ENCODE measurements at regions not wholly inside any gene's neighbourhood (a gene's known extent, or its start where the extent isn't known, plus 50 kb on each side); places are given as distances from the start of the nearest gene placed in this dataset.

- DNase-seq = no peak
Observed at GRCh38 chr5:136526021-136526420, 160.7 kb upstream of the TRPC7 start.

DNA sequence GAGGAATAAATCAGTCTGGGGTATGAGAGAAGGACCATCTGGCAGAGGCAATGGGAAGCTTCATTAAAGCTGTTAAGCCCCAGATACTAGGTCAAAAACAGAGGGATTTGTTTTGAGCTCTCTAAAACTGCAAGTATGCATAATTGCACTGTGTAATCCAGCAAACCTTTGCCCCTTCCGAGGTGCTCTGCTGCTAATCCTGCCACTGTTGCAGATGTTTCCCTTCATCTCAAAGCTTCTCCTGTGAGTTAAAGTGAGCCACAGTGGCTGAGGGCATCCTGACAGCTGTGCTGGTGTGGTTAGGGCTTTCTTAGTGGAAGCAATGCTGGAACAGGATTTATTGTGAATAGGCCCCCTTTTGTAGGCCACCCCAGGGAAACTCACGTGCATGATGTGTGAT, 160.3 kb upstream of the TRPC7 start:
- DNase-seq = no peak

DNA sequence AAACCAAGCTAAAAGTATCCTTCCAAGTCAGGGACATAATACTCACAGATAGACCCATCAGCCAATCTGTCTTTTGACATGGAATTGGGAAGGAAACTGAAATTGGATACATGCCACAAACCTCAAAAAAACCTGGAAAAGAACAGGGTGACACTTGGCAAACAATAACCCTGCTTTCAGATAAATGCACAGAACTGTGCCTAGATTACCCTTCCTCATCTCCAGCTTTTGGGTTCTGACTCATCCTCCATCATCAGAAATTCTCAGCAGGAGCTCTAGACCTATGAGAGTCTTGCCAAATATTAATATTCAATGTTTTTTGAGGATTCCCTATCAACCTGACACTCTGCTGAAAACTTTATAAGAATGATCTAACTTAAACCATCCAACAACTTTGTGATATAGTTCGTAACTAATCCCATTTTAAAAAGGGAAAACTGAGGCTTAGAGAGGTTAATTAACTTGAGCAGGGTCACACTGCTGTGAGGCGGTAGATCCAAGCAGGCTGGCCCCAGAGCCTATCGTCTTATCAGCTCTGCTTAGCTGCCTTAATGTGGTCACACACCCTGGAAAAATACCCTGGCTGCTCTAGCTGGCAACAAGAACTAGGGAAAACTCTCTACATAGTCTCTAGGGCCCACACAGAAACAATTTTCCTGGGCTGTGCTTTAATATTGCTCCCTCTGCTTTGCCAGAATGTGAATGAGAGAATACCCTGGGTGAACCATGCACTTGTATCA, 157.0 kb upstream of the TRPC7 start:
- no peak for DNase-seq

DNA sequence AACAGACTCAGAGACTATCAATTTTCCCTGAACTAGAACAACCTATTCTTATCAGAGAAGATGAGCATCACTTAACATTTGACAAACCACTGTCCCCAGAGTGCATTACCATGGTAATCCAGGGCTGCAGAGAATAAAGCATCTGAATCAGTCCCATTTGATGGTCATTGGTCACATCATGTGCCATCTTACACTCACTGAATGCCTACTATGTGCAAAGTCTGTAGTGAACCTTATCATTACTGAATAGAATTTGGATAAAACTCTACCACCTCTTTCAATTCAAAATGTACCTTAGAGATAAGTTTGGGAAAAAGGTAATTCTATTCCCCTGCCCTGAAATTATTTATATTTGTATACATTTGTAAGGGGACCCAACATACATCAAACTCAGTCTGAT, 156.4 kb upstream of the TRPC7 start:
- no peak for DNase-seq

DNA sequence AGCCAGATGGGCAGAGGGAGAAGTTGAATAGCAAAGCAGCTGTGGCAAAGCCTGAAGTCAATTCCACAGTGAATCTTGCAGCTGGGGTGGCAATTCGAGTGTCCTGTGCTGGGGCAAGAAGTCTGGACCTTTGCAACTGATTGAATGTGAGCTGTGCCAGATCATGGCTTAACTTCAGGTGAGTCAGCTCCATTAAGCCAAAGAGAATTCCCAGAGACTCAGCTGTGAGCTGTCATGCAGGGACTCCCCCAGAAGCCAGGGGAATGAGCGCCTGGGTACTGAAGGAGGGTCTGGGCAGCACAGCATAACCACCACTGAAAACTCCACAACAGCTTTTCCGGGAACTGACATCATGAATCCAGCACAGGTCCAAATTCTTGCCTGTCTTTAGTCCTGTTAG, 153.5 kb upstream of the TRPC7 start:
- DNase-seq = no peak

DNA sequence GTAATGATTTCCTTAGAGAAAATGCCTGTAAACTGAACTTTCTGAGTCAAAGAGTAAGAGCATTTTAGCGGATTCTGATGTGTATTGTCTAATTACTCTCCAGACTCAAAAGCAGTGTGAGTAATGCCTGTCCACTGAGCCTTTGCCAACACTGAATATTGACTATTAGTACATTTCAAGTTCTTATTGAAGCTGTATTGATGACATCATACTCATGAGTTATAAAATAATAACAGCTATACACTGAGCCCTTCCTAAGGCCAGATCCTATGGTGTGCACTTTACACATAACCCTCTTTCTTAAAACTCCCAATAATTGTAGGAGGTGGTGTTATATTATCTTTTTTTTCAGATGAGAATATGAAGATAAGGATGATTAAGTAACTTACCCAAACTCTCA, 152.8 kb upstream of the TRPC7 start:
- no peak for DNase-seq

DNA sequence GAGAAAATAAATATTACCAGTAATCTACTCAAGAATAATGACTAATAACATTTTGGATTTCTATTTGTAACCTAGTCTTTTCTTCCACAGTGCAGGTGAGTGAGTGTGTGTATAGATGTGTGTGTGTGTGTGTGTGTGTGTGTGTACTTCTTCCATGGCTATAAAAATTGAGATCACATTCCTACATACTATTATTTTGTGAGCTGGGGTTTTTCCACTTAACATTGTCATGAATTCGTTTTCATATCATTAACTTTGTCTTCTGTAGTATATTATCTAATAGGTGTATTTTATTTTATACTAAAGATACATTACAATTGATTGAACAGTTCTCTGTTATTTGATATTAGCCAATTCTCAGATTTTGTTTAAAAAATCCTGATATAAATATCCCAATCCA, 152.4 kb upstream of the TRPC7 start:
- DNase-seq = no peak

DNA sequence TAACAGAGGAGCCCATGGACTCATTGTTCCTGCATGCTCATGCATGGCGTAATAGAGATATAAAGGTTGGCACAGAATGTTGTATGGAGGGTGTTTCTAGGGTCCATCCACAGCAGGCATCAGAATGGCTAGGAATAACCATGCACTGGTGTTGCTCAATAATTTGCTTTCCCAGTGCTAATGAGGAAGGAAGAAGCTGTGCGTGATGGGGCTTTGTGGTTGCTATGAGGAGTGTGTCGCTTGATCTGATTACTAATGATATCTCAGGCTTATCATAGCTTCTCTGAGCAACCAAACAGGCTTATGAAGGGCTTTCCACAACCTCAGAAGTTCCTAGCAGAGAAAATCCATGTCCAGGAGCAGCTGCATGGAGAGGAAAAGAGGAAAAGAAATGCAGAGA, 151.3 kb upstream of the TRPC7 start:
- no peak for DNase-seq

DNA sequence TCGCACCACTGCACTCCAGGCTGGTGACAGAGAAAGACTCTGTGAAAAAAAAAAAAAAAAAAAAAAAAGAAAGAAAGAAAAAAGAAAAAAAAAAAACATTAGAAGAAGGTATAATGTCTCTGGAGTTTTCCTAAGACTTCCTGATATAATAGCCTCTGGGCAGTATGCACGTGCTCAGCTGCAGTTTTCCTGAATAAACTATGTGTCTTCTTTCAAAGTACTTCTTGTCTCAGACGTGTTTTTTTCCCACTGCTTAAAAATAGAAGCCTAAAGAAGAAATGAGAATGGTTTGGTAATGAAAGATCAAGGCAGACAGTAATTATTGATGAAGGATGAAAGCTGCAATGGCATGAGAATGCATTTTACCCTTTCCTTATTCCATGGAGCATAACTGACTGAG, 148.1 kb upstream of the TRPC7 start:
- DNase-seq = no peak

- DNase-seq = no peak
Observed at GRCh38 chr5:136511046-136511445, 145.7 kb upstream of the TRPC7 start.

- no peak for DNase-seq
Observed at GRCh38 chr5:136510481-136510880, 145.1 kb upstream of the TRPC7 start.

- DNase-seq = no peak
Observed at GRCh38 chr5:136506131-136506530, 140.8 kb upstream of the TRPC7 start.

- no peak for DNase-seq
Observed at GRCh38 chr5:136501133-136501532, 135.8 kb upstream of the TRPC7 start.

DNA sequence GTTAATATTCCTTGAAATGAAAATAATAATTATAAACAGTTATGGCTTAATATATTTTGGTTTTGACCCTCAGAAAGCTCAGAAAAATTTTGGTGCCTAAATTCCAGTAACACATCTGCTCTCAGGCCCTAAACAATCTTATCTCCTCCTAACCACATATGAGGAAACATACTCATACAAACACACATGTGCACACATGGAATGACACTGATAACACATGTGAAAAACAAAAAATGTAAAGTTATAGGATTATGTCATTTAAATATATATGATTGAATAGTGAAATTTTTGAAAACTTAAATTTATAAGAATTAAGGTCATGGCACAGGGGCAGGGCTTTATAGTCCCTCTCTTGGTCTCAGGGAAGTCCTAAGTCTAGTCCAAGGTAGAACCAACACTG, 127.2 kb upstream of the TRPC7 start:
- no peak for DNase-seq

DNA sequence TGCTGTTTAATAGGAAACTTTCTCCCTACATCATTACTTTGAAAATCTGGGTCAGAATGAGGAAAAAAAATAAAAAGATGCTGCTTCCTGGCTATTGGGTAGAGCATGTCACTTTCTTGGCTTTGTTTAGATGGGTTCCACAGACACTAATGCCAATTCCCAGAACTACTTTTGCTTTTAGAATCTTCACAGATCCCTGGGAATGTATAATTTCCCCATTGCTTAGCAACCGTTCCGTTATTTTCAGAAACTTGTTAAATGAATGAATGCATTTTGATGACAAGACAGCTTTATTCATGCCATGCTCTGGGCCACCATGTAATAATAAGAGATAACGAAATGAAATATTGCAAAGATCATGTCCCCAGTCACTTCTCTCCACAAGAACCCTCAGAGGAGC, 126.5 kb upstream of the TRPC7 start:
- no peak for DNase-seq

DNA sequence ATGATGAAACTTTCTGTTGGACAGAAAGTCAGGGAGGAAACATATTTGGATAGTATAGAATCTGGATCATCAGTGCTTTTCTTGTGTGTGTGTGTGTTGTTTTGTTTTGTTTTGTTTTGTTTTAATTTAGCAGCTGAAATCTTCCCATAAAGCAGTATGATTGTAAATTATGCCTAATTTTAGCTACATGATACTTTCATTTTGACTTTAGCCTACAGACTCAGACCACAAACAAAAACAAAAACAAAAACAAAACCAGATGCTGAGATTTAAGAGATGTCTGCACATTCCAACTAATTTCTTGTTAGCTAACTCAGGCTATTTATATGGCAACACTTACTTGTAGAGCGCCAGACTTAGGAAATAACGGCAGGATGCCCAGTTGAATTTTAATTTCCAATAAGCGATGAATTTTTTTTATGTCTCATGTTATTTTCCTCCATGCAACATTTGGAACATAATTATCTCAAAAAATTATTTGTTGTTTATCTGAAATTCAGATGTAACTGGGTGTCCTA, 119.5 kb upstream of the TRPC7 start:
- no peak for DNase-seq

- DNase-seq = no peak
Observed at GRCh38 chr5:136482206-136482605, 116.9 kb upstream of the TRPC7 start.

DNA sequence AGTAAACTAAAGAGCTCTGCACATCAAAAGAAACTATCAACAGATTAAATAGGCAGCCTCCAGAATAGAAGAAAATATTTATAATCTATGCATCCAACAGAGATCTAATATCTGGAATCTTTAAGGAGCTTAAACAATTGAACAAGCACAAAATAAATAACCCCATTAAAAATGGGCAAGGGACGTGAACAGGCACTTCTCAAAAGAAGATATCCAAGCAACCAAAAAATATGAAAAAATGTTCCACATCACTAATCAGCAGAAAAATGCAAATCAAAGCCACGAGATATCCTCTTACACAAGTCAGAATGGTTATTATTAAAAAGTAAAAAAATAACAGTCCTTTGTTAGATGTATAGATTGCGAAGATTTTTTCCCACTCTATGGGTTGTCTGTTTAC, 109.1 kb upstream of the TRPC7 start:
- no peak for DNase-seq

DNA sequence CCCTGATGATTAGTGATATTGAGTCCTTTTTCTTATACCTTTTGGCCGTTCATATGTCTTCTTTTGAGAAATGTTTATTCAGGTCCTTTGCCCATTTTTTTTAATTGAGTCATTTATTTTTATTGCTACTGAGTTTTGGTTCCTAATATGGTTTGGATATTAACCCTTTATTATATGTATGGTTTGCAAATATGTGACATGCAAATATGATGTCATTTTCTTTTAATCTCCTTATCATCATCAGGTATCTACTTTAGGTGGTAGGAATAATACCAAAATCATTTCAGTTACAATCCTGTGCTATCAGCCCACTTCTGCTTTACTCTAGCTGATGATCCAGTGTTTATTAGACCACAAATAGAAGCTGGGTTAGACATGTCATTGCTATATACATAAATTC, 102.3 kb upstream of the TRPC7 start:
- DNase-seq = no peak

GRCh38 chr5:136466041-136466415, 100.7 kb upstream of the TRPC7 start:
- no peak for DNase-seq

- no peak for DNase-seq
Observed at GRCh38 chr5:136458481-136458880, 93.1 kb upstream of the TRPC7 start.

DNA sequence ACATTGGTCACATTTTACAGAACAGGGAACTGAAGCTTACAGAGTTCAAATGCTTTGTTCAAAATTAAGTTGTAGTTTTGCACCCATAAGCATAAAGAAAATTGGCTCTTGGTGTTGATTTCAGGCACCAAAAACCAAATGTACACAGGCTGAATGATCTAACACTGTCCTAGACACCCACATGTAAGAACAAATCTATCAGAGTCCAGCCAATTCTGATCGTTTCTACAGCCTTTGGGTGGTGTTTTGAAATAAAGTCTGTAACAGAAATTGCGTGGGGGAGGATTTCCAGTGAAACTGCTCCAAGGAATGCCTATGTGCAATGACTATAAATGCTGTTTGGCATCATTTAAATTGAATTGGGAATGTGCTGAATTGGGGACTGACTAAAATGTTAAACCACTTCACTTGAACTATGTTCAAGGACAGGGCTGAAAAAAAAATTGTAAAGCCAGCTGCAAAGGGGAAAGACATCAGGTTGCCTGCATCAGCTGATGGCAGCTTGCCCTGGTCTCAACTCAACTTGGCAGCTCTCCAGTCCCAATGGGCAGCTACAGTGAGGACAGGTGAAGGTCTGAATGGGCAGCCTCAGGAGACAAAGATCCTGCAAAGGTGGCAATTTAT, 92.2 kb upstream of the TRPC7 start:
- DNase-seq = no peak

GRCh38 chr5:136455409-136455808, 90.1 kb upstream of the TRPC7 start:
- DNase-seq = no peak

- DNase-seq = no peak
Observed at GRCh38 chr5:136453986-136454758, 88.8 kb upstream of the TRPC7 start.
